H9 (cell line): ENCODE measurements at regions not wholly inside any gene's neighbourhood (a gene's known extent, or its start where the extent isn't known, plus 50 kb on each side); places are given as distances from the start of the nearest gene placed in this dataset.

Source experiments
- DNase-seq: peaks from one replicate; pipeline ENCODE4 v3.0.0-alpha.2; 2017
- H2AFZ ChIP-seq: one replicate; pipeline ENCODE4 v1.6.1; 2013; ENCODE audit warnings: mild to moderate bottlenecking, low read length, control low read depth, moderate library complexity
- H2AK5ac ChIP-seq: 2 replicates; pipeline ENCODE4 v1.6.1; 2013; ENCODE audit warnings: low read length, control low read depth, mixed read lengths; ENCODE audit not compliant: insufficient read length
- H2BK120ac ChIP-seq: one replicate; pipeline ENCODE4 v1.6.1; 2013; ENCODE audit warnings: low read depth, mild to moderate bottlenecking, low read length, control low read depth, inconsistent platforms; ENCODE audit not compliant: poor library complexity, severe bottlenecking
- H2BK12ac ChIP-seq: 2 replicates; pipeline ENCODE4 v1.6.1; 2013; ENCODE audit warnings: low read length, control low read depth, mixed read lengths, low read depth; ENCODE audit not compliant: insufficient read length
- H2BK15ac ChIP-seq: 2 replicates; pipeline ENCODE4 v1.6.1; 2013; ENCODE audit warnings: low read depth, low read length, control low read depth
- H2BK20ac ChIP-seq: one replicate; pipeline ENCODE4 v1.6.1; 2013; ENCODE audit warnings: low read depth, mild to moderate bottlenecking, low read length, control low read depth, inconsistent platforms; ENCODE audit not compliant: poor library complexity, severe bottlenecking
- H2BK5ac ChIP-seq: 2 replicates; pipeline ENCODE4 v1.6.1; 2013; ENCODE audit warnings: low read length, control low read depth, mixed read lengths; ENCODE audit not compliant: insufficient read length
- H3K14ac ChIP-seq: 2 replicates; pipeline ENCODE4 v1.6.1; 2013; ENCODE audit warnings: low read length, control low read depth; ENCODE audit not compliant: insufficient read depth
- H3K18ac ChIP-seq: 2 replicates; pipeline ENCODE4 v1.6.1; 2013; ENCODE audit warnings: low read depth, mild to moderate bottlenecking, mixed read lengths, low read length, control low read depth; ENCODE audit not compliant: insufficient read length
- H3K23ac ChIP-seq: 2 replicates; pipeline ENCODE4 v1.6.1; 2013; ENCODE audit warnings: low read length, control low read depth, mixed read lengths, low read depth; ENCODE audit not compliant: insufficient read length
- H3K23me2 ChIP-seq: 2 replicates; pipeline ENCODE4 v1.6.1; 2013; ENCODE audit warnings: low read depth, mild to moderate bottlenecking, mixed read lengths, low read length, control low read depth; ENCODE audit not compliant: insufficient read length, poor library complexity, severe bottlenecking
- H3K27ac ChIP-seq: 2 replicates; pipeline ENCODE4 v1.5.1; 2013; ENCODE audit warnings: low read length, control low read depth, mixed read lengths, low read depth; ENCODE audit not compliant: insufficient read length
- H3K27me3 ChIP-seq: 2 replicates; pipeline ENCODE4 v1.6.1; 2013; ENCODE audit warnings: low read length, control low read depth, inconsistent platforms; ENCODE audit not compliant: insufficient read depth
- H3K4ac ChIP-seq: 2 replicates; pipeline ENCODE4 v1.6.1; 2013; ENCODE audit warnings: low read depth, mild to moderate bottlenecking, control low read depth, inconsistent platforms, low read length, moderate library complexity
- H3K4me1 ChIP-seq: 2 replicates; pipeline ENCODE4 v1.6.1; 2013; ENCODE audit warnings: low read length, control low read depth, inconsistent platforms; ENCODE audit not compliant: insufficient read depth
- H3K4me2 ChIP-seq: 2 replicates; pipeline ENCODE4 v1.6.1; 2013; ENCODE audit warnings: low read length, control low read depth, mixed read lengths; ENCODE audit not compliant: insufficient read length, insufficient read depth
- H3K56ac ChIP-seq: 2 replicates; pipeline ENCODE4 v1.6.1; 2013; ENCODE audit warnings: low read depth, mild to moderate bottlenecking, mixed read lengths, low read length, control low read depth; ENCODE audit not compliant: insufficient read length
- H3K79me1 ChIP-seq: 2 replicates; pipeline ENCODE4 v1.6.1; 2013; ENCODE audit warnings: low read depth, mild to moderate bottlenecking, moderate library complexity, low read length, control low read depth, inconsistent platforms; ENCODE audit not compliant: insufficient read depth, poor library complexity, severe bottlenecking
- H3K79me2 ChIP-seq: 2 replicates; pipeline ENCODE4 v1.6.1; 2013; ENCODE audit warnings: low read length, control low read depth, inconsistent platforms; ENCODE audit not compliant: insufficient read depth
- H3K9ac ChIP-seq: 2 replicates; pipeline ENCODE4 v1.6.1; 2013; ENCODE audit warnings: low read length, control low read depth, mixed read lengths; ENCODE audit not compliant: insufficient read length; ENCODE audit errors: extremely low read depth
- H3K9me3 ChIP-seq: one replicate; pipeline ENCODE4 v1.6.1; 2013; ENCODE audit warnings: low read depth, low read length, inconsistent platforms; ENCODE audit not compliant: control insufficient read depth
- H3T11ph ChIP-seq: one replicate; pipeline ENCODE4 v1.6.1; 2013; ENCODE audit warnings: mild to moderate bottlenecking, low read length, control low read depth, inconsistent platforms
- H4K20me1 ChIP-seq: one replicate; pipeline ENCODE4 v1.6.1; 2013; ENCODE audit not compliant: control insufficient read depth, insufficient read length, insufficient read depth
- H4K5ac ChIP-seq: 2 replicates; pipeline ENCODE4 v1.6.1; 2013; ENCODE audit warnings: low read depth, mild to moderate bottlenecking, mixed read lengths, low read length, control low read depth; ENCODE audit not compliant: insufficient read length
- H4K8ac ChIP-seq: replicated peaks from 2 replicates; pipeline ENCODE4 v1.6.1; 2013; ENCODE audit warnings: low read length, control low read depth, mixed read lengths, low read depth; ENCODE audit not compliant: insufficient read length
- H4K91ac ChIP-seq: 2 replicates; pipeline ENCODE4 v1.6.1; 2013; ENCODE audit warnings: low read depth, mild to moderate bottlenecking, moderate library complexity, mixed read lengths, low read length, control low read depth; ENCODE audit not compliant: insufficient read length
- H3K27ac Mint-ChIP-seq, 3 experiments: 2 replicates in 2 of 3; 3 replicates in 1 of 3; pipeline ENCODE4 v1.8.0; 2020 to 2021; ENCODE audit warnings: mixed read lengths in 3 of 3, mild to moderate bottlenecking in 1 of 3, moderate library complexity in 1 of 3
- H3K27me3 Mint-ChIP-seq: 2 replicates; pipeline ENCODE4 v1.8.0; 2021; ENCODE audit warnings: low read depth, mild to moderate bottlenecking, moderate library complexity, mixed read lengths
- H3K36me3 Mint-ChIP-seq, 3 experiments: 2 replicates in 2 of 3; 3 replicates in 1 of 3; pipeline ENCODE4 v1.8.0; 2020 to 2021; ENCODE audit warnings: low read depth in 3 of 3, mixed read lengths in 3 of 3; ENCODE audit not compliant: insufficient read depth in 1 of 3
- H3K4me1 Mint-ChIP-seq, 2 experiments: 2 replicates each; pipeline ENCODE4 v1.8.0; 2020; ENCODE audit warnings: mixed read lengths in 2 of 2
- H3K4me3 Mint-ChIP-seq, 2 experiments: 2 replicates in 1 of 2; 3 replicates in 1 of 2; pipeline ENCODE4 v1.8.0; 2020 to 2021; ENCODE audit warnings: mild to moderate bottlenecking in 2 of 2, mixed read lengths in 2 of 2, moderate library complexity in 1 of 2
- H3K9me3 Mint-ChIP-seq, 2 experiments: 2 replicates in 1 of 2; 3 replicates in 1 of 2; pipeline ENCODE4 v1.8.0; 2020; ENCODE audit warnings: mild to moderate bottlenecking in 2 of 2, mixed read lengths in 2 of 2, moderate library complexity in 1 of 2
- WGBS: extraction: QIAGEN DNeasy Blood & Tissue Kit; methylation state at CpG from one replicate; pipeline ENCODE4 v1.1.7; 2013; ENCODE audit warnings: missing lambda C conversion rate, low lambda C conversion rate, mixed read lengths; ENCODE audit not compliant: insufficient read length; ENCODE audit errors: extremely low coverage; 5-methylcytosine and 5-hydroxymethylcytosine counted together
- TF ChIP-seq, protein P1 (sequence below): fragments of 200-600 bp; sonication (generic); conservative IDR thresholded peaks from 3 replicates; pipeline ENCODE4 v1.8.0; 2021; ENCODE audit warnings: antibody characterized with exemption, mild to moderate bottlenecking

DNA sequence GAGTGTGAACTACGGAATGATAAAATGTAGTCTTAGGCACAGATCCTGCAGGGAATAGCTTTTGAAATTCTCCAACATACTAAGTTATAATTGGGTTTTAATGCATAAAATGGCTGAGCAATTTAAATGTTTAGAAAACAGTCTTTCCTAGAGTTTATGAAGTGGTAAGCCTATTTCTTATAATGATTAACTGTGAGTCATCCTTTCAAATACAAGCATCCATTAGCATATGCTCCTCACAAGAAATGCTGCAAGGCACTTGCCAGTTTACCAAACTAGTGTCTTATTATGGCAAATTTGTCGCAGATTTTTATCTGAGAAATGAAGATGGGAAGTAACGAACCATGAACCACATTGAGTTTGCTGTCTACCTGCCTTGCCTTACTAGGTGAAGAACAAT, 101.3 kb upstream of the ESRRG start:
- Histone ChIP-seq H3K4me2 (no peak overlapping the region), H3K79me2 (no peaks in the 10 kb centered on the region), H2BK12ac (no peak overlapping the region), H4K91ac (no peak overlapping the region), H2BK15ac (no peak overlapping the region), H4K5ac (no peak overlapping the region), H2AFZ (no peak overlapping the region), H3K27ac (no peak overlapping the region), H3K56ac (no peak overlapping the region), H3K9me3 (no peaks in the 10 kb centered on the region), H3K23ac (no peak overlapping the region), H2AK5ac (no peak overlapping the region), H3T11ph (no peak overlapping the region), H3K9ac (no peak overlapping the region), H3K14ac (no peak overlapping the region), H3K23me2 (no peaks in the 10 kb centered on the region), H3K4me1 (peaks cover 5% of the 10 kb centered on the region; the same call in 1 of the 2 replicates), H3K27me3 (no peaks in the 10 kb centered on the region), H2BK120ac (no peak overlapping the region), H4K8ac (no peak overlapping the region), H4K20me1 (no peaks in the 10 kb centered on the region), H3K79me1 (no peaks in the 10 kb centered on the region), H3K4ac (no peak overlapping the region), H2BK20ac (no peak overlapping the region), H3K18ac (no peak overlapping the region), H2BK5ac (no peak overlapping the region)
- H3K4me3 Mint-ChIP-seq: no peak overlapping the region
- no CpG with 5 or more reads among the region's 3 CpGs for WGBS
- H3K9me3 Mint-ChIP-seq: no peaks in the 10 kb centered on the region
- peaks cover 23% of the 10 kb centered on the region in 2 experiments for H3K4me1 Mint-ChIP-seq
- H3K27ac Mint-ChIP-seq: no peak overlapping the region
- TF ChIP-seq, protein P1, sequence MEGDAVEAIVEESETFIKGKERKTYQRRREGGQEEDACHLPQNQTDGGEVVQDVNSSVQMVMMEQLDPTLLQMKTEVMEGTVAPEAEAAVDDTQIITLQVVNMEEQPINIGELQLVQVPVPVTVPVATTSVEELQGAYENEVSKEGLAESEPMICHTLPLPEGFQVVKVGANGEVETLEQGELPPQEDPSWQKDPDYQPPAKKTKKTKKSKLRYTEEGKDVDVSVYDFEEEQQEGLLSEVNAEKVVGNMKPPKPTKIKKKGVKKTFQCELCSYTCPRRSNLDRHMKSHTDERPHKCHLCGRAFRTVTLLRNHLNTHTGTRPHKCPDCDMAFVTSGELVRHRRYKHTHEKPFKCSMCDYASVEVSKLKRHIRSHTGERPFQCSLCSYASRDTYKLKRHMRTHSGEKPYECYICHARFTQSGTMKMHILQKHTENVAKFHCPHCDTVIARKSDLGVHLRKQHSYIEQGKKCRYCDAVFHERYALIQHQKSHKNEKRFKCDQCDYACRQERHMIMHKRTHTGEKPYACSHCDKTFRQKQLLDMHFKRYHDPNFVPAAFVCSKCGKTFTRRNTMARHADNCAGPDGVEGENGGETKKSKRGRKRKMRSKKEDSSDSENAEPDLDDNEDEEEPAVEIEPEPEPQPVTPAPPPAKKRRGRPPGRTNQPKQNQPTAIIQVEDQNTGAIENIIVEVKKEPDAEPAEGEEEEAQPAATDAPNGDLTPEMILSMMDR: no peak
- H3K36me3 Mint-ChIP-seq: no peaks in the 10 kb centered on the region
- no peaks in the 10 kb centered on the region for H3K27me3 Mint-ChIP-seq
- DNase-seq: no peak
